ENCODE measurements at regions not wholly inside any gene's neighbourhood (a gene's known extent, or its start where the extent isn't known, plus 50 kb on each side); places are given as distances from the start of the nearest gene placed in this dataset.
"Not testable (repeated sequence)": the region's sequence is repeated elsewhere in the genome, so short reads cannot be mapped to it uniquely, and the experiment has no call there.

DNA sequence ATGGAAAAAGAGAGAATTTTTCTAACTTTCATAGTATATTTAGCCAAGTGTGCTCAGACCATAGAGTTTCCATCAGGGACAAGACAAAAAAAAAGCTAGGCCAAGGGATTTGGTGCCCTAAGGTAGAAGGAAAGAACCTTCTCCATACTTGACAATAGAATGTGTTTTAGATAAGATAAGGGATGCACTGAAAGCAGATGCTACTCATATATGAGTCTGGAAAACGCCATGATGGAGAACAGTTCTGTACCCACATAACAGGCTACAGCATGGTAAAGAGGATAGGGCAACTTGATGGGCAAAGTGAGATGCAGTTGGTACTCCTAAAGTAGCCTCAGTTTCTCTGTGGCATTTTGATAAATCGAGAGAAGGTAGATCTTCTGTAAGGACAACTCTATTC is 216.4 kb upstream of the NECTIN3 start:
- Mint-ChIP-seq H3K4me3 (no peak overlapping the region), H3K27me3 (no peaks in the 10 kb centered on the region), H3K4me1 (no peaks in the 10 kb centered on the region), H3K36me3 (ENCODE audit: low read depth) (no peaks in the 10 kb centered on the region), H3K9me3 (no peaks in the 10 kb centered on the region), H3K27ac (no peak overlapping the region)
- DNase-seq (no peak), ATAC-seq (no peak)

GRCh38 chr3:110856916-110857315 is 214.7 kb upstream of the NECTIN3 start:
- DNase-seq = no peak
- no peaks in the 10 kb centered on the region for H3K9me3 Mint-ChIP-seq
- no peaks in the 10 kb centered on the region for H3K27me3 Mint-ChIP-seq
- no peak for ATAC-seq
- no peaks in the 10 kb centered on the region for H3K36me3 Mint-ChIP-seq (ENCODE audit: low read depth)
- no peak overlapping the region for H3K27ac Mint-ChIP-seq
- no peaks in the 10 kb centered on the region for H3K4me1 Mint-ChIP-seq
- H3K4me3 Mint-ChIP-seq = no peak overlapping the region

DNA sequence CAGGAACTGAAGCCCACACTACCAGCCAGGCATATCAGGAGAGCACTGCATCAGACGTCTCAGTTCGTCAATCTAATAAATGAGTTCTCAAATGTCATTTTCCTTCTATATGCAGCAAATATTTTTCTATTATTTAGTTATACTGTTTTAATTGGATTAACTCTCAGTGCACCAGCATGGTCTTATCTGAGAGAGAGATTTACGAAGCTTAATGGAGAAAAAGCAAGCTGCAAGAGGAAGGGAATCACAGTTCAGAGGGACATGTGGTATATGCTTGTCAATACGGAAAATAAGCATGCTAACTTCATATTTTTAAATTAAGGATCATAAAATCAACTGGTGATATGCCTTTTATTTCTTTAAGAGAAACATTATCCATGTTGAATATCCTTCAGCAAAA is 213.1 kb upstream of the NECTIN3 start:
- Mint-ChIP-seq H3K4me3 (no peak overlapping the region), H3K9me3 (no peaks in the 10 kb centered on the region), H3K27ac (no peak overlapping the region), H3K4me1 (no peaks in the 10 kb centered on the region), H3K36me3 (ENCODE audit: low read depth) (no peaks in the 10 kb centered on the region), H3K27me3 (no peaks in the 10 kb centered on the region)
- DNase-seq (no peak), ATAC-seq (no peak)

- H3K27me3 Mint-ChIP-seq = no peaks in the 10 kb centered on the region
- H3K27ac Mint-ChIP-seq = no peak overlapping the region
- H3K9me3 Mint-ChIP-seq = no peaks in the 10 kb centered on the region
- ATAC-seq = no peak
- no peak overlapping the region for H3K4me3 Mint-ChIP-seq
- H3K4me1 Mint-ChIP-seq = no peaks in the 10 kb centered on the region
- DNase-seq = no peak
- H3K36me3 Mint-ChIP-seq (ENCODE audit: low read depth) = no peaks in the 10 kb centered on the region
These were observed 212.3 kb upstream of the NECTIN3 start for GRCh38 chr3:110859336-110859735.

- no peaks in the 10 kb centered on the region for H3K4me1 Mint-ChIP-seq
- DNase-seq = no peak
- no peak for ATAC-seq
- H3K9me3 Mint-ChIP-seq = no peaks in the 10 kb centered on the region
- no peak overlapping the region for H3K4me3 Mint-ChIP-seq
- no peaks in the 10 kb centered on the region for H3K36me3 Mint-ChIP-seq (ENCODE audit: low read depth)
- H3K27me3 Mint-ChIP-seq = no peaks in the 10 kb centered on the region
- no peak overlapping the region for H3K27ac Mint-ChIP-seq
These were observed 211.6 kb upstream of the NECTIN3 start for GRCh38 chr3:110859993-110860392.

- ATAC-seq (no peak), DNase-seq (no peak)
- Mint-ChIP-seq H3K4me3 (no peak overlapping the region), H3K4me1 (no peaks in the 10 kb centered on the region), H3K27ac (no peak overlapping the region), H3K27me3 (no peaks in the 10 kb centered on the region), H3K9me3 (no peaks in the 10 kb centered on the region), H3K36me3 (ENCODE audit: low read depth) (no peaks in the 10 kb centered on the region)
These were observed 205.7 kb upstream of the NECTIN3 start for GRCh38 chr3:110865934-110866333.

GRCh38 chr3:110868106-110868505 is 203.5 kb upstream of the NECTIN3 start:
- Mint-ChIP-seq H3K36me3 (ENCODE audit: low read depth) (no peaks in the 10 kb centered on the region), H3K27ac (no peak overlapping the region), H3K4me3 (no peak overlapping the region), H3K27me3 (no peaks in the 10 kb centered on the region), H3K9me3 (no peaks in the 10 kb centered on the region), H3K4me1 (no peaks in the 10 kb centered on the region)
- no peak for DNase-seq
- ATAC-seq = no peak

DNA sequence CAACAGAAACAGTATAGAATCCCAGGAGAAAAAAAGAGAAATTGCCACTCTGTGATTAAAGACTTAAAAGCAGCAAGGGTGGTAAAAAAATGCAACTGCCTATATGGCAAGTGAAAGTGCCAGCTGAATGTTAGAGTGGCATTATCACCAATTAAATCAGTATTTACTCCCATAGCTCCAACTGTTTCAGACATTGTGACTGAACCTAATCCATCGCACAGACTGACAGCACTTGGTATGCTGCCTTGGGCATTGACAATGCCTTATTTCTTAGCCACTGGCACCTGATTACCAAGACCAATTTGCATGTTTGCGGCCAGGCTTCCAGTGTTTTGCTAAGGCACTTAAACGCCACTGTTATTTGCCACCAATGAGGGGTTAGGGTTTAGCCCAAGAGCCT is 201.9 kb upstream of the NECTIN3 start:
- H3K4me3 Mint-ChIP-seq = no peak overlapping the region

DNA sequence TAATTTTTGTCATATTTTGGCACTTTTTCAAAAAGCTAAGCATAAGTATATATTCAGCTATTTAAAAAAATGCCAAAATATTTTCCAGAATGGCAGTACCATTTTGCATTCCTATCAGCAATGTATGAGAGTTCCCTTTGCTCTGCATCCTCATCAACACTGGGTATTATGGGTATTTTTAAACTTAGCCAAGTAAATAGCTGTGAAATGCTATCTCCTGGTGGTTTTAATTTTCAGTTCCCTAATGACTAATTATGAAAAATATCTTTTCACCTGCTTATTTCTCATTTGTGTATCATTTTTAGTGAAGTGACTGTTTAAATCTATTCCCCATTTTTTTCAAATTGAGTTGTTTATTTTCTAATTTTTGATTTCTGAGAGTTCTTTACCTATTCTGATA is 199.7 kb upstream of the NECTIN3 start:
- H3K36me3 Mint-ChIP-seq (ENCODE audit: low read depth) = no peaks in the 10 kb centered on the region
- H3K9me3 Mint-ChIP-seq = peaks cover 10% of the 10 kb centered on the region
- DNase-seq (no peak), ATAC-seq (no peak)
- no peak overlapping the region for H3K4me3 Mint-ChIP-seq
- no peak overlapping the region for H3K27ac Mint-ChIP-seq
- peaks cover 5% of the 10 kb centered on the region for H3K27me3 Mint-ChIP-seq
- H3K4me1 Mint-ChIP-seq = no peaks in the 10 kb centered on the region

More for the DNA sequence above, 201.9 kb upstream of the NECTIN3 start:
- ATAC-seq (no peak), DNase-seq (no peak)
- Mint-ChIP-seq H3K36me3 (ENCODE audit: low read depth) (no peaks in the 10 kb centered on the region), H3K27ac (no peak overlapping the region), H3K9me3 (peaks cover 9% of the 10 kb centered on the region), H3K27me3 (no peaks in the 10 kb centered on the region), H3K4me1 (no peaks in the 10 kb centered on the region)

DNA sequence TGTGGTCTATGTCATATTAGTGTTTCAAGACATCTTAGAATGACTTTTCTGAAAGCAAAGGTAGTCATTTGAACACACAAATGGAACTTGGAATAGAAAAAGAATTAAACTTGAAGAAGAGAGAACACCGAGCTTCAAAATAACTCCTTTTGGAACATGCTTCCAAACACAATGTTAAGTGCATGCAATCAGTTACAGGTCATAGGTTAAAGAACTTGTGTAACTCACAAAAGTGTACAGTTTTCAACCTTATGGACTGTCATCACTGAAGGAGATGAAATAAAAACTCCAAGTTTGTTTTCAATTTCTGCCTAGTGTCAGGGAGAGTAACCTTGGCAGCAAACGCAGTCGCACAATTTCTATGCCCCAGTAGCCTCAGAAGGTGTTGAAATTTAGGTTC is 192.9 kb upstream of the NECTIN3 start:
- H3K9me3 Mint-ChIP-seq = peaks cover 10% of the 10 kb centered on the region
- no peaks in the 10 kb centered on the region for H3K36me3 Mint-ChIP-seq (ENCODE audit: low read depth)
- H3K27ac Mint-ChIP-seq = no peak overlapping the region
- no peak overlapping the region for H3K4me3 Mint-ChIP-seq
- no peak for DNase-seq
- peaks cover 5% of the 10 kb centered on the region for H3K27me3 Mint-ChIP-seq
- H3K4me1 Mint-ChIP-seq = no peaks in the 10 kb centered on the region
- no peak for ATAC-seq

GRCh38 chr3:110881069-110881468 is 190.5 kb upstream of the NECTIN3 start:
- peaks cover 5% of the 10 kb centered on the region for H3K27me3 Mint-ChIP-seq
- no peaks in the 10 kb centered on the region for H3K4me1 Mint-ChIP-seq
- no peaks in the 10 kb centered on the region for H3K36me3 Mint-ChIP-seq (ENCODE audit: low read depth)
- DNase-seq (no peak), ATAC-seq (no peak)
- no peak overlapping the region for H3K4me3 Mint-ChIP-seq
- H3K9me3 Mint-ChIP-seq = no peaks in the 10 kb centered on the region
- H3K27ac Mint-ChIP-seq = no peak overlapping the region

DNA sequence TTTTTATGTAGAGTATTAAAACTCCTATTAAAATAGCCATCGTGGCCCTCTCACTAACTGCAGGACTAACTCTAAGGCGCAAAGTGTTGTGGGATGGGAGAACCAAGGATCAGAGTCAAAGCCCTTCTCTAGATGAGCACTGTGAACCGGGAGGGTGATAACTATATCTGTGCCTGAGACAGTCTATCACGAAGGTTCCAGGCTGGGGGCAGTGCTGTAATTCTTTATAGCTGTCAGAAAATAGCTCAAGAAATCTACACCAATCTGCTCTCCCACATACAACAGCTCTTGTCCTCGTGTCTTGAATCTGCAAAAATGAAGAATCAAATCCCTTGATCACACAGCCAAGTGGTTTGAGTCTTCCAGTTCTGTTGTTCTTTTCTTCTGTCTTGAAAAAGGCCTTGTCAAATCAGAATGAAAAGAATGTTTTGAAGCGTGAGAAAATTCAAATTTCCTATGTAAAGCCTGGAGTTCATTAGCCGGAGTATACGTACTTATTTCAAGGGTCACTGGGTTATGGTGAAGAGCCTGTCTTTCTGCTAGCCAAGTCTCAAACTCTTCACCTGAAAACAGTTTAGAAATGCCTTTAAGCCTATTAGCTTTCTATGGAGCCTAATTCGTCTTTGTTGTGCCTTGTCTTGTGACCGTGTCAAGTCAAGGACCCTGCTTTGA is 185.3 kb upstream of the NECTIN3 start:
- DNase-seq (no peak), ATAC-seq (no peak)
- no peak overlapping the region for H3K4me3 Mint-ChIP-seq
- no peaks in the 10 kb centered on the region for H3K4me1 Mint-ChIP-seq
- H3K36me3 Mint-ChIP-seq (ENCODE audit: low read depth) = peaks cover 1% of the 10 kb centered on the region
- H3K27me3 Mint-ChIP-seq = no peaks in the 10 kb centered on the region
- no peaks in the 10 kb centered on the region for H3K9me3 Mint-ChIP-seq
- no peak overlapping the region for H3K27ac Mint-ChIP-seq

DNA sequence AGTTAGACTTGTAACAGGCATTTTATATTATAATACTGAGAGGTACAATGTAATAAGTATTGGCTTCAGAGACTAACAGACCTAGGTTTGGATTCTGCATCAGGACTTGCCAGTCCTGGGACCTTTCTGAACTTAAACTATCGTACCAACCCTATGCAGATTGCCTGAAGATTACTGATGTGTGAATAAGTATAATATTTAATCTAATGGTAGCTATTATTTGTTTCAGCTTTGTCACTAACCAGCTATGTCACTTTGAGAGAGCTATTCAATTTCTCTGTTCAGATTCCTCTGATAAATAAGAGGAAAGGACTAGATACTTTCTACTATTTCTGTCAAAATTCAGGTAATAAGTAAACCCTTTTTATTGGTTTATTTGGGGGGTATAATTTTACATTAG is 184.4 kb upstream of the NECTIN3 start:
- ATAC-seq (no peak), DNase-seq (no peak)
- H3K4me3 Mint-ChIP-seq = no peak overlapping the region
- no peaks in the 10 kb centered on the region for H3K4me1 Mint-ChIP-seq
- no peak overlapping the region for H3K27ac Mint-ChIP-seq
- H3K27me3 Mint-ChIP-seq = no peaks in the 10 kb centered on the region
- no peaks in the 10 kb centered on the region for H3K9me3 Mint-ChIP-seq
- peaks cover 1% of the 10 kb centered on the region for H3K36me3 Mint-ChIP-seq (ENCODE audit: low read depth)

DNA sequence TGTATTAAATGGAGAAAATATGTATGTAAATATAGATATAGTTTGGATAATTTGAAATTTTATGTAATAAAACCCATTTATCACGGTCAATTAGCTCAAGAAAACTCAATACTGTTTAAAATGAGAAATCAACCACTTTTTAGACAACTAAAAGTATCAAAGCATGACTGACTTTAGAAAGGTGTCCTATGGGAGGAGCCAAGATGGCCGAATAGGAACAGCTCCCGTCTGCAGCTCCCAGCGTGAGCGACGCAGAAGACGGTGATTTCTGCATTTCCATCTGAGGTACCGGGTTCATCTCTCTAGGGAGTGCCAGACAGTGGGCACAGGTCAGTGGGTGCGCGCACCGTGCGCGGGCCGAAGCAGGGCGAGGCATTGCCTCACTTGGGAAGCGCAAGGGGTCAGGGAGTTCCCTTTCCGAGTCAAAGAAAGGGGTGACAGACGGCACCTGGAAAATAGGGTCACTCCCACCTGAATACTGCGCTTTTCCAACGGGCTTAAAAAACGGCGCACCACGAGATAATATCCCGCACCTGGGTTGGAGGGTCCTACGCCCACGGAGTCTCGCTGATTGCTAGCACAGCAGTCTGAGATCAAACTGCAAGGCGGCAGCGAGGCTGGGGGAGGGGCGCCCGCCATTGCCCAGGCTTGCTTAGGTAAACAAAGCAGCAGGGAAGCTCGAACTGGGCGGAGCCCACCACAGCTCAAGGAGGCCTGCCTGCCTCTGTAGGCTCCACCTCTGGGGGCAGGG is 182.8 kb upstream of the NECTIN3 start:
- ATAC-seq; H3K27me3 Mint-ChIP-seq; H3K9me3 Mint-ChIP-seq; H3K4me3 Mint-ChIP-seq; H3K36me3 Mint-ChIP-seq (ENCODE audit: low read depth); H3K4me1 Mint-ChIP-seq; H3K27ac Mint-ChIP-seq; DNase-seq: not testable (repeated sequence)

DNA sequence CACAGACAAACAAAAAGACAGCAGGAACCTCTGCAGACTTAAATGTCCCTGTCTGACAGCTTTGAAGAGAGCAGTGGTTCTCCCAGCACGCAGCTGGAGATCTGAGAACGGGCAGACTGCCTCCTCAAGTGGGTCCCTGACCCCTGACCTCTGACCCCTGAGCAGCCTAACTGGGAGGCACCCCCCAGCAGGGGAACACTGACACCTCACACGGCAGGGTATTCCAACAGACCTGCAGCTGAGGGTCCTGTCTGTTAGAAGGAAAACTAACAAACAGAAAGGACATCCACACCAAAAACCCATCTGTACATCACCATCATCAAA is 182.3 kb upstream of the NECTIN3 start:
- H3K9me3 Mint-ChIP-seq; H3K4me1 Mint-ChIP-seq; H3K4me3 Mint-ChIP-seq; ATAC-seq; DNase-seq; H3K36me3 Mint-ChIP-seq (ENCODE audit: low read depth); H3K27me3 Mint-ChIP-seq; H3K27ac Mint-ChIP-seq: not testable (repeated sequence)

- Mint-ChIP-seq H3K36me3 (ENCODE audit: low read depth) (peaks cover 1% of the 10 kb centered on the region), H3K4me1 (no peaks in the 10 kb centered on the region), H3K4me3 (no peak overlapping the region), H3K27ac (no peak overlapping the region), H3K27me3 (peaks cover 1% of the 10 kb centered on the region), H3K9me3 (no peaks in the 10 kb centered on the region)
- ATAC-seq = no peak
- DNase-seq = no peak
These were observed 177.0 kb upstream of the NECTIN3 start for GRCh38 chr3:110894574-110894973.

Measured in activated naive CD8-positive, alpha-beta T cell treated with anti-CD3 and anti-CD28 coated beads, Interleukin-2, amount 50 U/mL, for 24 hours (primary cell).